Right atrium auricular region (tissue), 2 donors: ENCODE measurements at regions not wholly inside any gene's neighbourhood (a gene's known extent, or its start where the extent isn't known, plus 50 kb on each side); places are given as distances from the start of the nearest gene placed in this dataset.

Experiments used
- DNase-seq: peaks from one replicate; pipeline ENCODE4 v3.0.0-alpha.2; 2019; ENCODE audit warnings: low spot score
- H3K27ac ChIP-seq, 2 donors: fragments of 200-600 bp; sonication (generic); 1 replicate in 1 of 2; 2 replicates in 1 of 2; pipeline ENCODE4 v1.5.1; 2016 to 2019
- H3K27me3 ChIP-seq, 2 donors: fragments of 200-600 bp; sonication (generic); one replicate each; pipeline versions ENCODE4 v1.5.1 to v1.6.0; 2017 to 2019
- H3K36me3 ChIP-seq: fragments of 200-600 bp; sonication (generic); one replicate; pipeline ENCODE4 v1.5.1; 2016
- H3K4me1 ChIP-seq, 2 donors: fragments of 200-600 bp; sonication (generic); one replicate each; pipeline versions ENCODE4 v1.5.1 to v1.6.0; 2017 to 2019
- H3K4me3 ChIP-seq, 2 donors: fragments of 200-600 bp; sonication (generic); 1 replicate in 1 of 2; 2 replicates in 1 of 2; pipeline ENCODE4 v1.5.1; 2017 to 2019; ENCODE audit warnings: mild to moderate bottlenecking in 1 of 2, moderate library complexity in 1 of 2
- H3K9me3 ChIP-seq, 2 donors: fragments of 200-600 bp; sonication (generic); one replicate each; pipeline ENCODE4 v1.5.1; 2019
- CTCF ChIP-seq, 2 donors: fragments of 200-600 bp; sonication (generic); IDR thresholded peaks; one replicate each; pipeline ENCODE4 v1.5.1; 2019; ENCODE audit warnings: antibody characterized with exemption in 2 of 2

- no peaks in the 10 kb centered on the region for H3K27me3 ChIP-seq
- H3K4me3 ChIP-seq = no peak overlapping the region
- no peaks in the 10 kb centered on the region for H3K36me3 ChIP-seq
- no peak for DNase-seq
- no peaks in the 10 kb centered on the region for H3K4me1 ChIP-seq
- no peak for TF ChIP-seq CTCF (IDR thresholded peaks at IDR 0.05)
- no peaks in the 10 kb centered on the region for H3K9me3 ChIP-seq
- no peak overlapping the region for H3K27ac ChIP-seq
These were observed 117.4 kb upstream of the PFKP start for GRCh38 chr10:2949948-2950354.

- H3K27me3 ChIP-seq = no peaks in the 10 kb centered on the region
- no peaks in the 10 kb centered on the region for H3K9me3 ChIP-seq
- TF ChIP-seq CTCF (IDR thresholded peaks at IDR 0.05) = no peak
- no peaks in the 10 kb centered on the region for H3K36me3 ChIP-seq
- DNase-seq = no peak
- H3K4me3 ChIP-seq = no peak overlapping the region
- no peak overlapping the region for H3K27ac ChIP-seq
- H3K4me1 ChIP-seq = no peaks in the 10 kb centered on the region
These were observed 118.0 kb upstream of the PFKP start for GRCh38 chr10:2949221-2949947.

- no peak overlapping the region for H3K4me3 ChIP-seq
- H3K27me3 ChIP-seq = no peaks in the 10 kb centered on the region
- TF ChIP-seq CTCF (IDR thresholded peaks at IDR 0.05) = no peak
- no peaks in the 10 kb centered on the region for H3K9me3 ChIP-seq
- H3K4me1 ChIP-seq = no peaks in the 10 kb centered on the region
- H3K36me3 ChIP-seq = no peaks in the 10 kb centered on the region
- DNase-seq = no peak
- no peak overlapping the region for H3K27ac ChIP-seq
These were observed 119.1 kb upstream of the PFKP start for GRCh38 chr10:2948127-2948854.

GRCh38 chr10:2944788-2945187, 122.6 kb upstream of the PFKP start:
- no peak overlapping the region for H3K4me3 ChIP-seq
- H3K4me1 ChIP-seq = no peaks in the 10 kb centered on the region
- no peak for TF ChIP-seq CTCF (IDR thresholded peaks at IDR 0.05)
- no peaks in the 10 kb centered on the region for H3K27me3 ChIP-seq
- no peaks in the 10 kb centered on the region for H3K36me3 ChIP-seq
- H3K9me3 ChIP-seq = no peaks in the 10 kb centered on the region
- H3K27ac ChIP-seq = no peak overlapping the region
- DNase-seq = no peak

- no peak overlapping the region for H3K27ac ChIP-seq
- no peaks in the 10 kb centered on the region for H3K27me3 ChIP-seq
- TF ChIP-seq CTCF (IDR thresholded peaks at IDR 0.05) = no peak
These were observed 123.3 kb upstream of the PFKP start for GRCh38 chr10:2943932-2944614.

More at GRCh38 chr10:2943932-2944614, 123.3 kb upstream of the PFKP start:
- no peaks in the 10 kb centered on the region for H3K36me3 ChIP-seq
- no peak overlapping the region for H3K4me3 ChIP-seq
- H3K4me1 ChIP-seq = no peaks in the 10 kb centered on the region
- DNase-seq = no peak
- H3K9me3 ChIP-seq = no peaks in the 10 kb centered on the region
